ENCODE measurements at regions not wholly inside any gene's neighbourhood (a gene's known extent, or its start where the extent isn't known, plus 50 kb on each side); places are given as distances from the start of the nearest gene placed in this dataset.

GRCh38 chr4:164009435-164009834 lies 514.9 kb downstream of the TMA16 start:
- H3K79me2 ChIP-seq (ENCODE audit: insufficient read depth): no peaks in the 10 kb centered on the region
- no peaks in the 10 kb centered on the region for H3K9me3 ChIP-seq (ENCODE audit: low read depth)
- no peak for DNase-seq
- TF ChIP-seq EZH2phosphoT487 (IDR thresholded peaks at IDR 0.05; ENCODE audit: insufficient read depth, low read depth) (no peak), EZH2 (IDR thresholded peaks at IDR 0.05; ENCODE audit: insufficient read depth, poor library complexity, severe bottlenecking) (no peak)
- no peak overlapping the region for H3K27ac ChIP-seq
- H3K27me3 ChIP-seq (replicated peaks; ENCODE audit: insufficient read depth): no peaks in the 10 kb centered on the region
- H2AFZ ChIP-seq: no peak overlapping the region
- whole genome bisulfite sequencing, 2 experiments (ENCODE audit: low coverage in 1 of 2, low lambda C conversion rate in 2 of 2, missing lambda C conversion rate in 2 of 2): 0 to 15% methylated on average over 1 of the region's 1 CpG
- in situ Hi-C loops (cut with MboI): no loop called here
- H3K4me3 ChIP-seq: no peak overlapping the region
- H3F3A ChIP-seq (ENCODE audit: insufficient read depth): no peaks in the 10 kb centered on the region
- no peaks in the 10 kb centered on the region for H3K4me1 ChIP-seq (ENCODE audit: insufficient read depth)
- H3K36me3 ChIP-seq (ENCODE audit: low read depth): no peaks in the 10 kb centered on the region
- H3K9ac ChIP-seq: no peak overlapping the region
- H4K20me1 ChIP-seq (ENCODE audit: insufficient read depth): no peaks in the 10 kb centered on the region
- H3K9me2 ChIP-seq (ENCODE audit: insufficient read depth): no peaks in the 10 kb centered on the region
- H3K4me2 ChIP-seq (ENCODE audit: unreplicated experiment): no peak overlapping the region

- no peak overlapping the region for H3K27ac ChIP-seq
- H3K4me1 ChIP-seq (ENCODE audit: insufficient read depth): no peaks in the 10 kb centered on the region
- no peaks in the 10 kb centered on the region for H4K20me1 ChIP-seq (ENCODE audit: insufficient read depth)
- in situ Hi-C loops (cut with MboI): no loop called here
- no peaks in the 10 kb centered on the region for H3K27me3 ChIP-seq (replicated peaks; ENCODE audit: insufficient read depth)
- H3K4me3 ChIP-seq: no peak overlapping the region
- 0 to 5% methylated on average over 4 of the region's 4 CpGs for WGBS, 2 experiments (ENCODE audit: low coverage in 1 of 2, low lambda C conversion rate in 2 of 2, missing lambda C conversion rate in 2 of 2)
- no peaks in the 10 kb centered on the region for H3F3A ChIP-seq (ENCODE audit: insufficient read depth)
- H2AFZ ChIP-seq: no peak overlapping the region
- H3K9ac ChIP-seq: no peak overlapping the region
- H3K9me3 ChIP-seq (ENCODE audit: low read depth): no peaks in the 10 kb centered on the region
- H3K4me2 ChIP-seq (ENCODE audit: unreplicated experiment): no peak overlapping the region
- H3K9me2 ChIP-seq (ENCODE audit: insufficient read depth): no peaks in the 10 kb centered on the region
- H3K79me2 ChIP-seq (ENCODE audit: insufficient read depth): no peaks in the 10 kb centered on the region
- TF ChIP-seq EZH2phosphoT487 (IDR thresholded peaks at IDR 0.05; ENCODE audit: insufficient read depth, low read depth) (no peak), EZH2 (IDR thresholded peaks at IDR 0.05; ENCODE audit: insufficient read depth, poor library complexity, severe bottlenecking) (no peak)
- no peak for DNase-seq
- H3K36me3 ChIP-seq (ENCODE audit: low read depth): no peaks in the 10 kb centered on the region
These were observed 517.3 kb downstream of the TMA16 start for GRCh38 chr4:164011791-164012190.

GRCh38 chr4:164012396-164013027 lies 518.0 kb downstream of the TMA16 start:
- DNase-seq: no peak
- TF ChIP-seq EZH2 (IDR thresholded peaks at IDR 0.05; ENCODE audit: insufficient read depth, poor library complexity, severe bottlenecking): no peak
- TF ChIP-seq EZH2phosphoT487 (IDR thresholded peaks at IDR 0.05; ENCODE audit: insufficient read depth, low read depth): no peak
- in situ Hi-C loops (cut with MboI): no loop called here
- Histone ChIP-seq H3K4me2 (ENCODE audit: unreplicated experiment) (no peak overlapping the region), H2AFZ (no peak overlapping the region), H3K27ac (no peak overlapping the region), H3K36me3 (ENCODE audit: low read depth) (no peaks in the 10 kb centered on the region), H4K20me1 (ENCODE audit: insufficient read depth) (no peaks in the 10 kb centered on the region), H3F3A (ENCODE audit: insufficient read depth) (no peaks in the 10 kb centered on the region), H3K9me3 (ENCODE audit: low read depth) (no peaks in the 10 kb centered on the region), H3K9me2 (ENCODE audit: insufficient read depth) (no peaks in the 10 kb centered on the region), H3K27me3 (replicated peaks; ENCODE audit: insufficient read depth) (no peaks in the 10 kb centered on the region), H3K4me3 (no peak overlapping the region), H3K9ac (no peak overlapping the region), H3K4me1 (ENCODE audit: insufficient read depth) (no peaks in the 10 kb centered on the region), H3K79me2 (ENCODE audit: insufficient read depth) (no peaks in the 10 kb centered on the region)
- WGBS, 2 experiments (ENCODE audit: low coverage in 1 of 2, low lambda C conversion rate in 2 of 2, missing lambda C conversion rate in 2 of 2): 2 to 5% methylated on average over 3 of the region's 3 CpGs

GRCh38 chr4:164021947-164022346 lies 527.5 kb downstream of the TMA16 start:
- no peaks in the 10 kb centered on the region for H3K9me3 ChIP-seq (ENCODE audit: low read depth)
- no peaks in the 10 kb centered on the region for H3K27me3 ChIP-seq (replicated peaks; ENCODE audit: insufficient read depth)
- H3K4me1 ChIP-seq (ENCODE audit: insufficient read depth): no peaks in the 10 kb centered on the region
- H3K9me2 ChIP-seq (ENCODE audit: insufficient read depth): no peaks in the 10 kb centered on the region
- H2AFZ ChIP-seq: no peak overlapping the region
- H3K36me3 ChIP-seq (ENCODE audit: low read depth): no peaks in the 10 kb centered on the region
- no peak for TF ChIP-seq EZH2phosphoT487 (IDR thresholded peaks at IDR 0.05; ENCODE audit: insufficient read depth, low read depth)
- TF ChIP-seq EZH2 (IDR thresholded peaks at IDR 0.05; ENCODE audit: insufficient read depth, poor library complexity, severe bottlenecking): no peak
- H3K9ac ChIP-seq: no peak overlapping the region
- H3K4me3 ChIP-seq: no peak overlapping the region
- H3F3A ChIP-seq (ENCODE audit: insufficient read depth): no peaks in the 10 kb centered on the region
- in situ Hi-C loops (cut with MboI): no loop called here
- H3K4me2 ChIP-seq (ENCODE audit: unreplicated experiment): no peak overlapping the region
- H3K79me2 ChIP-seq (ENCODE audit: insufficient read depth): no peaks in the 10 kb centered on the region
- no peak overlapping the region for H3K27ac ChIP-seq
- DNase-seq: no peak
- no peaks in the 10 kb centered on the region for H4K20me1 ChIP-seq (ENCODE audit: insufficient read depth)

- in situ Hi-C loops (cut with MboI): no loop called here
- H4K20me1 ChIP-seq (ENCODE audit: insufficient read depth): no peaks in the 10 kb centered on the region
- no peaks in the 10 kb centered on the region for H3K27me3 ChIP-seq (replicated peaks; ENCODE audit: insufficient read depth)
- no peak overlapping the region for H3K27ac ChIP-seq
- no peak for DNase-seq
- no peaks in the 10 kb centered on the region for H3F3A ChIP-seq (ENCODE audit: insufficient read depth)
- no peaks in the 10 kb centered on the region for H3K79me2 ChIP-seq (ENCODE audit: insufficient read depth)
- H3K9me2 ChIP-seq (ENCODE audit: insufficient read depth): no peaks in the 10 kb centered on the region
- H3K9me3 ChIP-seq (ENCODE audit: low read depth): peaks cover 3% of the 10 kb centered on the region
- no peaks in the 10 kb centered on the region for H3K36me3 ChIP-seq (ENCODE audit: low read depth)
- H3K4me2 ChIP-seq (ENCODE audit: unreplicated experiment): no peak overlapping the region
- no peak overlapping the region for H2AFZ ChIP-seq
- H3K4me1 ChIP-seq (ENCODE audit: insufficient read depth): no peaks in the 10 kb centered on the region
- no peak for TF ChIP-seq EZH2 (IDR thresholded peaks at IDR 0.05; ENCODE audit: insufficient read depth, poor library complexity, severe bottlenecking)
- TF ChIP-seq EZH2phosphoT487 (IDR thresholded peaks at IDR 0.05; ENCODE audit: insufficient read depth, low read depth): no peak
- no peak overlapping the region for H3K4me3 ChIP-seq
- H3K9ac ChIP-seq: no peak overlapping the region
These were observed 528.7 kb downstream of the TMA16 start for GRCh38 chr4:164023214-164023613.

Data from GM23248 (cell line).